GM23338 (cell line): ENCODE measurements at regions not wholly inside any gene's neighbourhood (a gene's known extent, or its start where the extent isn't known, plus 50 kb on each side); places are given as distances from the start of the nearest gene placed in this dataset.

ENCODE experiments used
- ATAC-seq: fragments of 200-7000 bp; cut with Tn5 transposase; 3 replicates; pipeline ENCODE4 v1.9.1; 2020
- DNase-seq: peaks from one replicate; pipeline ENCODE4 v3.0.0-alpha.2; 2015; ENCODE audit warnings: low spot score
- H2AFZ ChIP-seq: fragments of 200-600 bp; sonication (generic); 2 replicates; pipeline ENCODE4 v1.8.0; 2016; ENCODE audit warnings: antibody characterized with exemption, mild to moderate bottlenecking, moderate library complexity
- H3F3A ChIP-seq: fragments of 200-600 bp; sonication (generic); replicated peaks from 2 replicates; pipeline ENCODE4 v1.8.0; 2017; ENCODE audit warnings: antibody characterized with exemption, mixed run types, low read depth
- H3K27ac ChIP-seq: fragments of 200-600 bp; sonication (generic); 2 replicates; pipeline ENCODE4 v1.6.1; 2016; ENCODE audit warnings: low read depth
- H3K27me3 ChIP-seq: fragments of 200-600 bp; sonication (generic); 2 replicates; pipeline ENCODE4 v1.8.0; 2016; ENCODE audit warnings: mild to moderate bottlenecking, mixed run types, moderate library complexity; ENCODE audit not compliant: insufficient read depth
- H3K36me3 ChIP-seq: fragments of 200-600 bp; sonication (generic); 2 replicates; pipeline ENCODE4 v1.8.0; 2016; ENCODE audit warnings: mild to moderate bottlenecking; ENCODE audit not compliant: insufficient read depth
- H3K4me1 ChIP-seq: fragments of 200-600 bp; sonication (generic); 2 replicates; pipeline ENCODE4 v1.8.0; 2016; ENCODE audit warnings: mild to moderate bottlenecking, moderate library complexity; ENCODE audit not compliant: insufficient read depth
- H3K4me2 ChIP-seq: fragments of 200-600 bp; sonication (generic); 2 replicates; pipeline ENCODE4 v1.7.1; 2017; ENCODE audit warnings: mixed run types
- H3K4me3 ChIP-seq: fragments of 200-600 bp; sonication (generic); 2 replicates; pipeline ENCODE4 v1.6.1; 2016; ENCODE audit warnings: mixed run types
- H3K79me2 ChIP-seq: fragments of 200-600 bp; sonication (generic); replicated peaks from 2 replicates; pipeline ENCODE4 v1.8.0; 2017; ENCODE audit warnings: mild to moderate bottlenecking; ENCODE audit not compliant: insufficient read depth
- H3K9me2 ChIP-seq: fragments of 200-600 bp; sonication (generic); 2 replicates; pipeline ENCODE4 v1.8.0; 2017; ENCODE audit not compliant: insufficient read depth
- H4K20me1 ChIP-seq: fragments of 200-600 bp; sonication (generic); replicated peaks from 2 replicates; pipeline ENCODE4 v1.8.0; 2017; ENCODE audit warnings: mild to moderate bottlenecking; ENCODE audit not compliant: insufficient read depth
- H3K27ac Mint-ChIP-seq: 2 replicates; pipeline ENCODE4 v1.8.0; 2020; ENCODE audit warnings: inconsistent platforms, mild to moderate bottlenecking, moderate library complexity, mixed read lengths
- H3K27me3 Mint-ChIP-seq: 3 replicates; pipeline ENCODE4 v1.8.0; 2022; ENCODE audit warnings: low read depth, mild to moderate bottlenecking, moderate library complexity, mixed read lengths, inconsistent platforms; ENCODE audit not compliant: insufficient read depth, poor library complexity
- H3K36me3 Mint-ChIP-seq: 3 replicates; pipeline ENCODE4 v1.8.0; 2021; ENCODE audit warnings: low read depth, mild to moderate bottlenecking, inconsistent platforms, moderate library complexity, mixed read lengths
- H3K4me1 Mint-ChIP-seq: 3 replicates; pipeline ENCODE4 v1.8.0; 2020; ENCODE audit warnings: mild to moderate bottlenecking, inconsistent platforms, mixed read lengths
- H3K4me3 Mint-ChIP-seq: 3 replicates; pipeline ENCODE4 v1.8.0; 2021; ENCODE audit warnings: moderate library complexity, mild to moderate bottlenecking, inconsistent platforms, mixed read lengths
- H3K9me3 Mint-ChIP-seq: 3 replicates; pipeline ENCODE4 v1.8.0; 2020; ENCODE audit warnings: moderate library complexity, mild to moderate bottlenecking, inconsistent platforms, mixed read lengths
- CREB1 ChIP-seq: fragments of 250-450 bp; sonication (Bioruptor Pico); IDR thresholded peaks from 2 replicates; pipeline ENCODE4 v1.5.0; 2020; ENCODE audit warnings: low read depth, mild to moderate bottlenecking, moderate library complexity
- EZH2 ChIP-seq: fragments of 200-600 bp; sonication (generic); IDR thresholded peaks from one replicate; pipeline ENCODE4 v1.8.0; 2017; ENCODE audit warnings: antibody characterized with exemption, mild to moderate bottlenecking, low read depth; ENCODE audit not compliant: unreplicated experiment
- NANOG ChIP-seq: IDR thresholded peaks from 2 replicates; pipeline ENCODE4 v1.6.1; 2016; ENCODE audit warnings: antibody characterized with exemption, borderline replicate concordance
- POLR2AphosphoS5 ChIP-seq: IDR thresholded peaks from 2 replicates; pipeline ENCODE4 v1.6.1; 2016; ENCODE audit warnings: antibody characterized with exemption, low read depth
- REST ChIP-seq: IDR thresholded peaks from one replicate; pipeline ENCODE4 v1.6.1; 2018; ENCODE audit warnings: antibody characterized with exemption; ENCODE audit not compliant: unreplicated experiment
- STAT1 ChIP-seq: IDR thresholded peaks from one replicate; pipeline ENCODE4 v1.6.1; 2016; ENCODE audit warnings: antibody characterized with exemption; ENCODE audit not compliant: unreplicated experiment
- ZNF114 ChIP-seq: fragments of 250-450 bp; sonication (Bioruptor Pico); IDR thresholded peaks from 2 replicates; pipeline ENCODE4 v1.5.0; 2020; ENCODE audit warnings: mild to moderate bottlenecking, moderate library complexity
- TF ChIP-seq, protein P1 (sequence below): IDR thresholded peaks from 2 replicates; pipeline ENCODE4 v1.6.1; 2016; ENCODE audit warnings: antibody characterized with exemption

- TF ChIP-seq, protein P1, sequence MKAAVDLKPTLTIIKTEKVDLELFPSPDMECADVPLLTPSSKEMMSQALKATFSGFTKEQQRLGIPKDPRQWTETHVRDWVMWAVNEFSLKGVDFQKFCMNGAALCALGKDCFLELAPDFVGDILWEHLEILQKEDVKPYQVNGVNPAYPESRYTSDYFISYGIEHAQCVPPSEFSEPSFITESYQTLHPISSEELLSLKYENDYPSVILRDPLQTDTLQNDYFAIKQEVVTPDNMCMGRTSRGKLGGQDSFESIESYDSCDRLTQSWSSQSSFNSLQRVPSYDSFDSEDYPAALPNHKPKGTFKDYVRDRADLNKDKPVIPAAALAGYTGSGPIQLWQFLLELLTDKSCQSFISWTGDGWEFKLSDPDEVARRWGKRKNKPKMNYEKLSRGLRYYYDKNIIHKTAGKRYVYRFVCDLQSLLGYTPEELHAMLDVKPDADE: no peak
- no peak for TF ChIP-seq EZH2
- no peak for TF ChIP-seq STAT1
- no peak for TF ChIP-seq REST
- TF ChIP-seq CREB1: no peak
- TF ChIP-seq POLR2AphosphoS5: no peak
Observed at GRCh38 chr20:40815156-40816038, 126.4 kb upstream of the MAFB start (continued).

DNA sequence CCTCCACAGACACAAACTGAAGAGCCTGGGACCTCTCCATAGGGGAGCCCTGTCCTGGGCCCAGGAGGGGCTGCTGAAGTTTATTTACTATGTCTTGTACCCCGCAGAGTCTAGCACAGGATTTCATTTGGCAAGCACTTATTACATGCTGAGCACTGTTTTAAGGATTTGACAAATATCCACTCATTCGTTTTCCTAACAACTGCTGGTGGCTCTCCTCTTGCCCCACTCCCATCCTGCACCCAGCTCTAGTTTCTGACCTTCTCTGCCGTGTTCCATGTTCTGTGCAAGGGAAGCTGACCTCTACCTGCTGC is 127.0 kb upstream of the MAFB start:
- H3K4me1 Mint-ChIP-seq: no peaks in the 10 kb centered on the region
- Histone ChIP-seq H3K27me3 (no peaks in the 10 kb centered on the region), H3K4me3 (no peak overlapping the region), H3K4me2 (no peak overlapping the region), H3K36me3 (no peaks in the 10 kb centered on the region), H3K4me1 (no peaks in the 10 kb centered on the region), H3K79me2 (no peaks in the 10 kb centered on the region), H2AFZ (no peak overlapping the region), H4K20me1 (no peaks in the 10 kb centered on the region), H3K27ac (no peak overlapping the region), H3F3A (no peaks in the 10 kb centered on the region), H3K9me2 (peaks cover 18% of the 10 kb centered on the region)
- peaks cover 2% of the 10 kb centered on the region for H3K27me3 Mint-ChIP-seq
- H3K9me3 Mint-ChIP-seq: peaks cover 7% of the 10 kb centered on the region; the same call in 2 of the 3 replicates
- DNase-seq: no peak
- H3K36me3 Mint-ChIP-seq: no peaks in the 10 kb centered on the region
- H3K27ac Mint-ChIP-seq: no peak overlapping the region
- no peak overlapping the region for H3K4me3 Mint-ChIP-seq
- no peak for ATAC-seq
- TF ChIP-seq POLR2AphosphoS5 (no peak), NANOG (no peak), REST (no peak), STAT1 (no peak), ZNF114 (no peak)
